ENCODE measurements at regions not wholly inside any gene's neighbourhood (a gene's known extent, or its start where the extent isn't known, plus 50 kb on each side); places are given as distances from the start of the nearest gene placed in this dataset.

DNA sequence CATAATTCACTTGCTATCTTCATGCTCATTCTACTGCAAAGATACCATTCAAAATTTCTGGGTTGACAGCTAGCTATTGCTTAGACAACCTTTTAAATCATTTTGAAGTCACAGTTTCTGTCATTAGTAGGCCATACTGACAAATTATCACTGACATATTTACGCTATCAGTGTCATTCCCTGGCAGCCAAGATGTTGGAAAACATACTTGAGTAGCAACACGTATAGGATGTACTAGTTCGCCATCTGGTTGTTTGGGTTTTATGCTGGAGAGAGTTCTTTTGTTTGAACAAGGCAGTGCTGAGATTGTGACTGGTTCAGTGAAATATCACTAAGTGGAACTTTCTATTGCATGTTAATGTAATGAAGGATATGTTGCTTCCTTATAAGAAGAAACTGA is 621.9 kb downstream of the DTWD2 start (continued):
- TF ChIP-seq, protein P1, sequence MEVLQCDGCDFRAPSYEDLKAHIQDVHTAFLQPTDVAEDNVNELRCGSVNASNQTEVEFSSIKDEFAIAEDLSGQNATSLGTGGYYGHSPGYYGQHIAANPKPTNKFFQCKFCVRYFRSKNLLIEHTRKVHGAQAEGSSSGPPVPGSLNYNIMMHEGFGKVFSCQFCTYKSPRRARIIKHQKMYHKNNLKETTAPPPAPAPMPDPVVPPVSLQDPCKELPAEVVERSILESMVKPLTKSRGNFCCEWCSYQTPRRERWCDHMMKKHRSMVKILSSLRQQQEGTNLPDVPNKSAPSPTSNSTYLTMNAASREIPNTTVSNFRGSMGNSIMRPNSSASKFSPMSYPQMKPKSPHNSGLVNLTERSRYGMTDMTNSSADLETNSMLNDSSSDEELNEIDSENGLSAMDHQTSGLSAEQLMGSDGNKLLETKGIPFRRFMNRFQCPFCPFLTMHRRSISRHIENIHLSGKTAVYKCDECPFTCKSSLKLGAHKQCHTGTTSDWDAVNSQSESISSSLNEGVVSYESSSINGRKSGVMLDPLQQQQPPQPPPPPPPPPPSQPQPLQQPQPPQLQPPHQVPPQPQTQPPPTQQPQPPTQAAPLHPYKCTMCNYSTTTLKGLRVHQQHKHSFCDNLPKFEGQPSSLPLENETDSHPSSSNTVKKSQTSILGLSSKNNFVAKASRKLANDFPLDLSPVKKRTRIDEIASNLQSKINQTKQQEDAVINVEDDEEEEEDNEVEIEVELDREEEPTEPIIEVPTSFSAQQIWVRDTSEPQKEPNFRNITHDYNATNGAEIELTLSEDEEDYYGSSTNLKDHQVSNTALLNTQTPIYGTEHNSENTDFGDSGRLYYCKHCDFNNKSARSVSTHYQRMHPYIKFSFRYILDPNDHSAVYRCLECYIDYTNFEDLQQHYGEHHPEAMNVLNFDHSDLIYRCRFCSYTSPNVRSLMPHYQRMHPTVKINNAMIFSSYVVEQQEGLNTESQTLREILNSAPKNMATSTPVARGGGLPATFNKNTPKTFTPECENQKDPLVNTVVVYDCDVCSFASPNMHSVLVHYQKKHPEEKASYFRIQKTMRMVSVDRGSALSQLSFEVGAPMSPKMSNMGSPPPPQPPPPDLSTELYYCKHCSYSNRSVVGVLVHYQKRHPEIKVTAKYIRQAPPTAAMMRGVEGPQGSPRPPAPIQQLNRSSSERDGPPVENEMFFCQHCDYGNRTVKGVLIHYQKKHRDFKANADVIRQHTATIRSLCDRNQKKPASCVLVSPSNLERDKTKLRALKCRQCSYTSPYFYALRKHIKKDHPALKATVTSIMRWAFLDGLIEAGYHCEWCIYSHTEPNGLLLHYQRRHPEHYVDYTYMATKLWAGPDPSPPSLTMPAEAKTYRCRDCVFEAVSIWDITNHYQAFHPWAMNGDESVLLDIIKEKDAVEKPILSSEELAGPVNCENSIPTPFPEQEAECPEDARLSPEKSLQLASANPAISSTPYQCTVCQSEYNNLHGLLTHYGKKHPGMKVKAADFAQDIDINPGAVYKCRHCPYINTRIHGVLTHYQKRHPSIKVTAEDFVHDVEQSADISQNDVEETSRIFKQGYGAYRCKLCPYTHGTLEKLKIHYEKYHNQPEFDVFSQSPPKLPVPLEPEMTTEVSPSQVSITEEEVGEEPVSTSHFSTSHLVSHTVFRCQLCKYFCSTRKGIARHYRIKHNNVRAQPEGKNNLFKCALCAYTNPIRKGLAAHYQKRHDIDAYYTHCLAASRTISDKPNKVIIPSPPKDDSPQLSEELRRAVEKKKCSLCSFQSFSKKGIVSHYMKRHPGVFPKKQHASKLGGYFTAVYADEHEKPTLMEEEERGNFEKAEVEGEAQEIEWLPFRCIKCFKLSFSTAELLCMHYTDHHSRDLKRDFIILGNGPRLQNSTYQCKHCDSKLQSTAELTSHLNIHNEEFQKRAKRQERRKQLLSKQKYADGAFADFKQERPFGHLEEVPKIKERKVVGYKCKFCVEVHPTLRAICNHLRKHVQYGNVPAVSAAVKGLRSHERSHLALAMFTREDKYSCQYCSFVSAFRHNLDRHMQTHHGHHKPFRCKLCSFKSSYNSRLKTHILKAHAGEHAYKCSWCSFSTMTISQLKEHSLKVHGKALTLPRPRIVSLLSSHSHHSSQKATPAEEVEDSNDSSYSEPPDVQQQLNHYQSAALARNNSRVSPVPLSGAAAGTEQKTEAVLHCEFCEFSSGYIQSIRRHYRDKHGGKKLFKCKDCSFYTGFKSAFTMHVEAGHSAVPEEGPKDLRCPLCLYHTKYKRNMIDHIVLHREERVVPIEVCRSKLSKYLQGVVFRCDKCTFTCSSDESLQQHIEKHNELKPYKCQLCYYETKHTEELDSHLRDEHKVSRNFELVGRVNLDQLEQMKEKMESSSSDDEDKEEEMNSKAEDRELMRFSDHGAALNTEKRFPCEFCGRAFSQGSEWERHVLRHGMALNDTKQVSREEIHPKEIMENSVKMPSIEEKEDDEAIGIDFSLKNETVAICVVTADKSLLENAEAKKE (CRISPR knock-in tag; IDR thresholded peaks at IDR 0.05) = no peak
- TF ChIP-seq ZNF331 (CRISPR knock-in tag; IDR thresholded peaks at IDR 0.05; ENCODE audit: low read depth) (no peak), JUNB (IDR thresholded peaks at IDR 0.05; ENCODE audit: unreplicated experiment) (no peak), NANOG (IDR thresholded peaks at IDR 0.05; ENCODE audit: borderline replicate concordance) (no peak), STAT1 (IDR thresholded peaks at IDR 0.05; ENCODE audit: unreplicated experiment) (no peak), ZNF114 (CRISPR knock-in tag; IDR thresholded peaks at IDR 0.05) (no peak)

DNA sequence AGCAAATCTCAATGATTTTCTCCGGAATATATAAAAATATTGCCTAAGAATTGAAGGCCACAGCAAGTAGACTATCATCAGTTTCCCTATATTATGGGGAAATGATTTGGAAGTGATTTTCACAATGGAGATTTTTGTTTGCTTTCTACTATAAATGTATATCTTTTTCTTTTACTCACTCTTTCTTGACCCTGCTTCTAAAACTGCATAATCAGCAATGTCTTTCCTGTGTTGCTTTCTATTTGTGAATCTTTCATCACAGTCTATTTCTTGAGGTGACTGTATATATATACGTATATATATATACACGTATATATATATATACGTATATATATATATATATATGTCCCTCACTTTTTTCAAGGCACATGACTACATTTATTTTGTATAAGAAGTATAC is 622.6 kb downstream of the DTWD2 start:
- no peak overlapping the region for H3K4me3 ChIP-seq
- no peaks in the 10 kb centered on the region for H3K9me2 ChIP-seq (ENCODE audit: insufficient read depth)
- no peaks in the 10 kb centered on the region for H3K27me3 ChIP-seq (ENCODE audit: insufficient read depth)
- no peak overlapping the region for H3K4me3 Mint-ChIP-seq
- H3K36me3 Mint-ChIP-seq (ENCODE audit: low read depth) = no peaks in the 10 kb centered on the region
- no peaks in the 10 kb centered on the region for H3F3A ChIP-seq (replicated peaks; ENCODE audit: low read depth)
- H3K27me3 Mint-ChIP-seq (ENCODE audit: insufficient read depth, low read depth, poor library complexity) = no peaks in the 10 kb centered on the region
- H3K36me3 ChIP-seq (ENCODE audit: insufficient read depth) = no peaks in the 10 kb centered on the region
- H2AFZ ChIP-seq = no peak overlapping the region
- H3K27ac ChIP-seq (ENCODE audit: low read depth) = no peak overlapping the region
- no peaks in the 10 kb centered on the region for H3K4me1 ChIP-seq (ENCODE audit: insufficient read depth)
- no peaks in the 10 kb centered on the region for H3K79me2 ChIP-seq (replicated peaks; ENCODE audit: insufficient read depth)
- no peaks in the 10 kb centered on the region for H4K20me1 ChIP-seq (replicated peaks; ENCODE audit: insufficient read depth)
- H3K4me2 ChIP-seq = no peak overlapping the region
- H3K4me1 Mint-ChIP-seq = no peaks in the 10 kb centered on the region
- DNase-seq (ENCODE audit: low spot score) = no peak
- no peaks in the 10 kb centered on the region for H3K9me3 Mint-ChIP-seq
- no peak for ATAC-seq
- no peak overlapping the region for H3K27ac Mint-ChIP-seq
- TF ChIP-seq ZNF114 (CRISPR knock-in tag; IDR thresholded peaks at IDR 0.05) (no peak), EZH2 (IDR thresholded peaks at IDR 0.05; ENCODE audit: low read depth, unreplicated experiment) (no peak), POLR2AphosphoS5 (IDR thresholded peaks at IDR 0.05; ENCODE audit: low read depth) (no peak), JUNB (IDR thresholded peaks at IDR 0.05; ENCODE audit: unreplicated experiment) (no peak), STAT1 (IDR thresholded peaks at IDR 0.05; ENCODE audit: unreplicated experiment) (no peak), CREB1 (CRISPR knock-in tag; IDR thresholded peaks at IDR 0.05; ENCODE audit: low read depth) (no peak), ZNF331 (CRISPR knock-in tag; IDR thresholded peaks at IDR 0.05; ENCODE audit: low read depth) (no peak)
- TF ChIP-seq, protein P2, sequence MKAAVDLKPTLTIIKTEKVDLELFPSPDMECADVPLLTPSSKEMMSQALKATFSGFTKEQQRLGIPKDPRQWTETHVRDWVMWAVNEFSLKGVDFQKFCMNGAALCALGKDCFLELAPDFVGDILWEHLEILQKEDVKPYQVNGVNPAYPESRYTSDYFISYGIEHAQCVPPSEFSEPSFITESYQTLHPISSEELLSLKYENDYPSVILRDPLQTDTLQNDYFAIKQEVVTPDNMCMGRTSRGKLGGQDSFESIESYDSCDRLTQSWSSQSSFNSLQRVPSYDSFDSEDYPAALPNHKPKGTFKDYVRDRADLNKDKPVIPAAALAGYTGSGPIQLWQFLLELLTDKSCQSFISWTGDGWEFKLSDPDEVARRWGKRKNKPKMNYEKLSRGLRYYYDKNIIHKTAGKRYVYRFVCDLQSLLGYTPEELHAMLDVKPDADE (IDR thresholded peaks at IDR 0.05) = no peak

All from GM23338 (cell line).